GM12878 (cell line): ENCODE measurements at regions not wholly inside any gene's neighbourhood (a gene's known extent, or its start where the extent isn't known, plus 50 kb on each side); places are given as distances from the start of the nearest gene placed in this dataset.
A peak's percentile ranks its signal among the peaks of the same experiment; 100 is the strongest.

Source experiments
- ATAC-seq: fragments of 200-7000 bp; cut with Tn5 transposase; 3 replicates; pipeline ENCODE4 v1.9.1; 2020; ENCODE audit warnings: mild to moderate bottlenecking, moderate library complexity
- BruUV-seq: library from RNA; stranded (reverse); fragments of 400-500 nt; replicated peaks from 2 replicates; lab custom pipeline; 2021; lab: Mats Ljungman, UMichigan
- CTCF ChIA-PET: fragments of 300-600 bp; sonication (Branson Sonifier 250); formaldehyde crosslinking; extraction: SDS; loops from one replicate; lab custom pipeline; 2021; ENCODE audit warnings: inconsistent platforms; lab: Yijun Ruan, JAX
- POLR2A ChIA-PET: fragments of 350-600 bp; formaldehyde crosslinking; extraction: SDS; loops from one replicate; lab custom pipeline; 2021; ENCODE audit warnings: inconsistent platforms; lab: Charles Lee
- RAD21 ChIA-PET: fragments of 300-600 bp; sonication (Branson Sonifier 250); formaldehyde crosslinking; loops from one replicate; lab custom pipeline; 2023; ENCODE audit warnings: antibody characterized with exemption; ENCODE audit not compliant: unreplicated experiment; lab: Charles Lee
- SMC1A ChIA-PET: fragments of 300-600 bp; sonication (Branson Sonifier 250); formaldehyde crosslinking; loops from one replicate; lab custom pipeline; 2023; ENCODE audit not compliant: unreplicated experiment, uncharacterized antibody; lab: Charles Lee
- DNase-seq: peaks from one replicate; pipeline ENCODE4 v3.0.0-alpha.2; 2011; ENCODE audit warnings: low read depth, low spot score
- FAIRE-seq: peaks from 3 replicates; lab custom pipeline; 2011; peaks lifted over from hg19 to GRCh38; lab: Jason Lieb, UNC
- H2AFZ ChIP-seq: 2 replicates; pipeline ENCODE4 v1.6.0; 2011; ENCODE audit warnings: low read depth, low read length, control low read depth; ENCODE audit not compliant: control insufficient read depth
- H3K27ac ChIP-seq: 2 replicates; pipeline ENCODE4 v1.5.1; 2011; ENCODE audit warnings: control low read depth; ENCODE audit not compliant: control insufficient read depth, insufficient read depth
- H3K27me3 ChIP-seq, 2 experiments: replicated peaks in 1 of 2; 2 replicates each; pipeline versions ENCODE4 v1.6.0 to v1.6.1; 2011; ENCODE audit warnings: low read length in 1 of 2; ENCODE audit not compliant: control insufficient read depth in 2 of 2, insufficient read depth in 2 of 2
- H3K36me3 ChIP-seq, 2 experiments: 2 replicates each; pipeline ENCODE4 v1.5.1; 2011; ENCODE audit warnings: low read length in 1 of 2; ENCODE audit not compliant: control insufficient read depth in 2 of 2, insufficient read depth in 2 of 2
- H3K4me1 ChIP-seq: 2 replicates; pipeline ENCODE4 v1.6.1; 2011; ENCODE audit warnings: mild to moderate bottlenecking, low read length, moderate library complexity, mixed read lengths; ENCODE audit not compliant: control insufficient read depth, insufficient read depth
- H3K4me2 ChIP-seq: 2 replicates; pipeline ENCODE4 v1.6.0; 2011; ENCODE audit warnings: control low read depth; ENCODE audit not compliant: control insufficient read depth, insufficient read depth
- H3K4me3 ChIP-seq: fragments of 200-600 bp; sonication (generic); 2 replicates; pipeline ENCODE4 v1.5.1; 2016
- H3K79me2 ChIP-seq: 2 replicates; pipeline ENCODE4 v1.6.0; 2011; ENCODE audit warnings: low read length; ENCODE audit not compliant: control insufficient read depth, insufficient read depth
- H3K9ac ChIP-seq: 2 replicates; pipeline ENCODE4 v1.8.0; 2011; ENCODE audit warnings: low read length, control low read depth, mixed read lengths; ENCODE audit not compliant: control insufficient read depth, insufficient read depth
- H3K9me3 ChIP-seq: replicated peaks from 3 replicates; pipeline ENCODE4 v1.5.1; 2011; ENCODE audit warnings: mild to moderate bottlenecking, low read length; ENCODE audit not compliant: control insufficient read depth, insufficient read depth
- H4K20me1 ChIP-seq: 2 replicates; pipeline ENCODE4 v1.6.0; 2011; ENCODE audit not compliant: control insufficient read depth, insufficient read depth
- ATF7 ChIP-seq: fragments of 450-650 bp; IDR thresholded peaks from 2 replicates; pipeline ENCODE4 v1.6.1; 2016; ENCODE audit warnings: low read depth, mild to moderate bottlenecking
- BMI1 ChIP-seq: fragments of 450-650 bp; IDR thresholded peaks from 2 replicates; pipeline ENCODE4 v1.6.1; 2016; ENCODE audit warnings: mild to moderate bottlenecking, moderate library complexity, borderline replicate concordance
- ESRRA ChIP-seq: IDR thresholded peaks from 2 replicates; pipeline ENCODE4 v1.6.1; 2012; ENCODE audit warnings: mild to moderate bottlenecking, low read length, improper control_type of control experiment
- ETV6 ChIP-seq, 2 experiments: fragments of 450-650 bp in 1 of 2; IDR thresholded peaks in 1 of 2; conservative IDR thresholded peaks in 1 of 2; 2 replicates each; pipeline ENCODE4 v1.6.1; 2014; ENCODE audit warnings: antibody characterized with exemption in 1 of 2, borderline replicate concordance in 1 of 2, low read depth in 1 of 2, mild to moderate bottlenecking in 1 of 2, moderate library complexity in 1 of 2
- RAD51 ChIP-seq: fragments of 450-650 bp; IDR thresholded peaks from 2 replicates; pipeline ENCODE4 v1.6.1; 2016; ENCODE audit warnings: moderate library complexity, mild to moderate bottlenecking, inconsistent platforms
- RBBP5 ChIP-seq: fragments of 200-600 bp; sonication (generic); conservative IDR thresholded peaks from 2 replicates; pipeline ENCODE4 v1.6.1; 2016
- RUNX3 ChIP-seq: IDR thresholded peaks from 2 replicates; pipeline ENCODE4 v1.6.1; 2012; ENCODE audit warnings: low read length, inconsistent platforms
- SMAD5 ChIP-seq: IDR thresholded peaks from 2 replicates; pipeline ENCODE4 v1.6.1; 2016; ENCODE audit warnings: antibody characterized with exemption, low read depth
- SPI1 ChIP-seq: IDR thresholded peaks from 2 replicates; pipeline ENCODE4 v1.6.1; 2011; ENCODE audit warnings: low read depth, mild to moderate bottlenecking, low read length, moderate library complexity, borderline replicate concordance; ENCODE audit not compliant: insufficient read depth
- ZNF217 ChIP-seq: fragments of 450-650 bp; IDR thresholded peaks from 2 replicates; pipeline ENCODE4 v1.6.1; 2017; ENCODE audit warnings: antibody characterized with exemption, mild to moderate bottlenecking
- WGBS: methylation state at CpG from one replicate; pipeline ENCODE4 v1.1.6; 2016; ENCODE audit warnings: low lambda C conversion rate; ENCODE audit not compliant: insufficient replicate concordance, insufficient coverage; ENCODE audit errors: missing lambda C conversion rate; 5-methylcytosine and 5-hydroxymethylcytosine counted together
- in situ Hi-C: fragments of 300-500 bp; cut with MboI; formaldehyde crosslinking; loops from 9 replicates; pipeline ENCODE4 v1.14.3; 2018; ENCODE audit warnings: mixed read lengths
- intact Hi-C: fragments of 100-400 bp; cut with micrococcal nuclease; formaldehyde crosslinking; loops from one replicate; pipeline ENCODE4 v1.14.2; 2022; ENCODE audit not compliant: unreplicated experiment

DNA sequence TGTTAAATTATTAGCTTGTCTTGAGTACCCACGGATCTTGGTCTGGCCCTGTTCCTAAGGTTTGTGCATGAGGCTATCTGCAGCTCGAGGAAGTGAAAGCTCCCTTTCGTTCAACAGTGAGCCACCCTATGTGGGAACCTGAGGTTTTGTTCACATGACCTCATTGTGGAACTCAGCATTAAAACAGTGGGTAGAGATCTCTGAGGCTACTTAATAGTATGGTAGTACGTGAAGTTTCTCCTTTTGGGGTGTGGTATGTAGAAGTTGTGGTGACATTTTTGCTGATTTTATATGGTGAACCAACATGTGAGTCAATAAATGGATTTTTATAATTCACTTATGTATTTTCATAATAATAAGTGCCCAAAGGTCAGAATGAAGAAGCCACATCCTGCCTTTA lies 252.7 kb upstream of the FERD3L start:
- ATAC-seq, result peak; percentile 81
- in situ Hi-C loops, result no loop called here
- ChIA-PET POLR2A (interaction anchor here (0.6 kb wide), 1 partner anchor 792 kb away, joined by 3 read pairs; no protein-coding TSS in a partner anchor), CTCF (interaction anchor here (0.9 to 1.1 kb wide), 2 partner anchors 8 to 20 kb away, joined by 3 read pairs; no protein-coding TSS in a partner anchor), SMC1A (interaction anchor here (0.6 to 0.7 kb wide), 2 partner anchors 28 to 599 kb away, joined by 3 read pairs; no protein-coding TSS in a partner anchor), RAD21 (interaction anchor here (1.4 kb wide), 1 partner anchor 43 kb away, joined by 4 read pairs; no protein-coding TSS in a partner anchor)
- intact Hi-C loops, result no loop called here
- H2AFZ ChIP-seq, result no peak overlapping the region
- no peak overlapping the region for H3K4me3 ChIP-seq
- H4K20me1 ChIP-seq, result no peaks in the 10 kb centered on the region
- WGBS, result 1% methylated on average over 4 of the region's 4 CpGs
- H3K27me3 ChIP-seq, result no peaks in the 10 kb centered on the region
- no peaks in the 10 kb centered on the region for H3K4me1 ChIP-seq
- no peaks in the 10 kb centered on the region for H3K36me3 ChIP-seq
- peak; percentile 32 for DNase-seq
- no peaks in the 10 kb centered on the region for H3K79me2 ChIP-seq
- no peak for FAIRE-seq
- no peaks in the 10 kb centered on the region for H3K9me3 ChIP-seq
- no peak overlapping the region for H3K4me2 ChIP-seq
- no peak overlapping the region for H3K27ac ChIP-seq
- no TSS peak for BruUV-seq
- H3K9ac ChIP-seq, result no peak overlapping the region
- TF ChIP-seq ATF7 (peak; percentile 86), SMAD5 (no peak), SPI1 (peak; percentile 47; the same call in 1 of the 2 replicates), ETV6 (conservative IDR thresholded peaks at IDR 0.05 in 1 of 2, IDR thresholded peaks at IDR 0.05 in 1 of 2; ENCODE audit: borderline replicate concordance in 1 of 2, low read depth in 1 of 2) (no peak), RUNX3 (peak; percentile 43), RBBP5 (no peak), RAD51 (peak; percentile 65)

- SMC1A ChIA-PET, result no interaction called here
- ATAC-seq, result no peak
Measured at GRCh38 chr7:19392246-19392645, 247.0 kb upstream of the FERD3L start.

More at GRCh38 chr7:19392246-19392645, 247.0 kb upstream of the FERD3L start:
- no peak overlapping the region for H3K4me2 ChIP-seq
- FAIRE-seq, result no peak
- 12% methylated on average over 3 of the region's 3 CpGs for WGBS
- DNase-seq, result no peak
- H4K20me1 ChIP-seq, result no peaks in the 10 kb centered on the region
- no peak for TF ChIP-seq BMI1
- no peak for TF ChIP-seq ESRRA
- TF ChIP-seq ZNF217, result no peak
- BruUV-seq, result no TSS peak
- H3K36me3 ChIP-seq, result no peaks in the 10 kb centered on the region
- H3K4me1 ChIP-seq, result no peaks in the 10 kb centered on the region
- no peak overlapping the region for H3K9ac ChIP-seq
- RAD21 ChIA-PET, result no interaction called here
- H2AFZ ChIP-seq, result no peak overlapping the region
- H3K4me3 ChIP-seq, result no peak overlapping the region
- intact Hi-C loops, result no loop called here
- H3K27ac ChIP-seq, result no peak overlapping the region
- no peaks in the 10 kb centered on the region for H3K79me2 ChIP-seq
- CTCF ChIA-PET, result no interaction called here
- in situ Hi-C loops, result no loop called here
- H3K27me3 ChIP-seq, result no peaks in the 10 kb centered on the region
- POLR2A ChIA-PET, result no interaction called here
- H3K9me3 ChIP-seq, result no peaks in the 10 kb centered on the region
